ENCODE measurements at regions not wholly inside any gene's neighbourhood (a gene's known extent, or its start where the extent isn't known, plus 50 kb on each side); places are given as distances from the start of the nearest gene placed in this dataset.
"Not testable (repeated sequence)": the region's sequence is repeated elsewhere in the genome, so short reads cannot be mapped to it uniquely, and the experiment has no call there.

- intact Hi-C loops (cut with DNase I), result no loop called here
- Histone ChIP-seq H3K4me3 (no peak overlapping the region), H3K36me3 (no peaks in the 10 kb centered on the region), H3K27me3 (ENCODE audit: low read depth) (no peaks in the 10 kb centered on the region), H3K9me3 (no peaks in the 10 kb centered on the region), H3K27ac (no peak overlapping the region), H3K4me1 (no peaks in the 10 kb centered on the region)
- DNase-seq (no peak), ATAC-seq (no peak)
- TF ChIP-seq CTCF (IDR thresholded peaks at IDR 0.05), result no peak
These were observed 63.9 kb downstream of the NFKBIZ start for GRCh38 chr3:101913168-101913567.

GRCh38 chr3:101917761-101918160 lies 68.4 kb downstream of the NFKBIZ start:
- H3K27me3 ChIP-seq (ENCODE audit: low read depth); H3K9me3 ChIP-seq; H3K4me1 ChIP-seq; H3K36me3 ChIP-seq; DNase-seq; ATAC-seq; H3K27ac ChIP-seq; H3K4me3 ChIP-seq; intact Hi-C loops (cut with DNase I): not testable (repeated sequence)

- not testable (repeated sequence) for H3K36me3 ChIP-seq, ATAC-seq
These were observed 72.9 kb downstream of the NFKBIZ start for GRCh38 chr3:101922151-101922725.

GRCh38 chr3:101924621-101925020 lies 75.3 kb downstream of the NFKBIZ start:
- intact Hi-C loops (cut with DNase I); ATAC-seq: not testable (repeated sequence)

More at GRCh38 chr3:101922151-101922725, 72.9 kb downstream of the NFKBIZ start:
- H3K27me3 ChIP-seq (ENCODE audit: low read depth); H3K9me3 ChIP-seq; H3K4me1 ChIP-seq; DNase-seq; intact Hi-C loops (cut with DNase I); H3K27ac ChIP-seq; H3K4me3 ChIP-seq: not testable (repeated sequence)

GRCh38 chr3:101925124-101925523 lies 75.8 kb downstream of the NFKBIZ start:
- H3K9me3 ChIP-seq, H3K27ac ChIP-seq, ATAC-seq: not testable (repeated sequence)

More at GRCh38 chr3:101924621-101925020, 75.3 kb downstream of the NFKBIZ start:
- not testable (repeated sequence) for DNase-seq; H3K4me3 ChIP-seq; H3K27ac ChIP-seq; H3K4me1 ChIP-seq; H3K27me3 ChIP-seq (ENCODE audit: low read depth); H3K9me3 ChIP-seq; H3K36me3 ChIP-seq

GRCh38 chr3:101925564-101925963 lies 76.2 kb downstream of the NFKBIZ start:
- ATAC-seq (no peak), DNase-seq (no peak)
- H3K4me1 ChIP-seq, result no peaks in the 10 kb centered on the region
- intact Hi-C loops (cut with DNase I), result no loop called here
- no peaks in the 10 kb centered on the region for H3K27me3 ChIP-seq (ENCODE audit: low read depth)
- H3K27ac ChIP-seq, result no peak overlapping the region
- no peak for TF ChIP-seq CTCF (IDR thresholded peaks at IDR 0.05)
- no peaks in the 10 kb centered on the region for H3K36me3 ChIP-seq
- no peaks in the 10 kb centered on the region for H3K9me3 ChIP-seq
- H3K4me3 ChIP-seq, result no peak overlapping the region

More at GRCh38 chr3:101925124-101925523, 75.8 kb downstream of the NFKBIZ start:
- DNase-seq; H3K4me1 ChIP-seq; H3K27me3 ChIP-seq (ENCODE audit: low read depth); H3K4me3 ChIP-seq; intact Hi-C loops (cut with DNase I); H3K36me3 ChIP-seq: not testable (repeated sequence)

GRCh38 chr3:101926594-101927105 lies 77.3 kb downstream of the NFKBIZ start:
- intact Hi-C loops (cut with DNase I), result no loop called here

More at GRCh38 chr3:101926594-101927105, 77.3 kb downstream of the NFKBIZ start:
- no peaks in the 10 kb centered on the region for H3K9me3 ChIP-seq
- H3K4me3 ChIP-seq, result no peak overlapping the region
- DNase-seq (no peak), ATAC-seq (peak in 1 of 2 donors; percentile 14)
- H3K27ac ChIP-seq, result no peak overlapping the region
- TF ChIP-seq CTCF (IDR thresholded peaks at IDR 0.05), result no peak
- H3K36me3 ChIP-seq, result no peaks in the 10 kb centered on the region
- H3K27me3 ChIP-seq (ENCODE audit: low read depth), result no peaks in the 10 kb centered on the region
- no peaks in the 10 kb centered on the region for H3K4me1 ChIP-seq
